Frontal cortex (tissue), 3 donors: ENCODE measurements at regions not wholly inside any gene's neighbourhood (a gene's known extent, or its start where the extent isn't known, plus 50 kb on each side); places are given as distances from the start of the nearest gene placed in this dataset.

Experiments used
- DNase-seq, 2 donors: peaks; one replicate each; pipeline ENCODE4 v3.0.0; 2012; ENCODE audit warnings: low spot score in 2 of 2
- FAIRE-seq: peaks from 2 replicates; lab custom pipeline; 2012; peaks lifted over from hg19 to GRCh38; lab: Jason Lieb, UNC
- donor health status: control.
- donor health status: control.
- donor health status: control.

- FAIRE-seq (no peak), DNase-seq (no peak)
These were observed 131.1 kb upstream of the MYLIP start for GRCh38 chr6:15997586-15998388.

GRCh38 chr6:15996030-15996429 is 132.9 kb upstream of the MYLIP start:
- FAIRE-seq = no peak

GRCh38 chr6:15995493-15995892 is 133.4 kb upstream of the MYLIP start:
- FAIRE-seq = no peak
- no peak for DNase-seq

More at GRCh38 chr6:15996030-15996429, 132.9 kb upstream of the MYLIP start:
- DNase-seq = no peak

- FAIRE-seq (no peak), DNase-seq (no peak)
These were observed 133.9 kb upstream of the MYLIP start for GRCh38 chr6:15994814-15995459.

- DNase-seq (no peak), FAIRE-seq (no peak)
These were observed 135.1 kb upstream of the MYLIP start for GRCh38 chr6:15993716-15994228.

GRCh38 chr6:15990179-15990578 is 138.7 kb upstream of the MYLIP start:
- FAIRE-seq (no peak), DNase-seq (no peak)

GRCh38 chr6:15989397-15989796 is 139.5 kb upstream of the MYLIP start:
- no peak for FAIRE-seq
- DNase-seq = no peak

- no peak for DNase-seq
- no peak for FAIRE-seq
These were observed 141.3 kb upstream of the MYLIP start for GRCh38 chr6:15987569-15987968.

GRCh38 chr6:15986027-15986629 is 142.8 kb upstream of the MYLIP start:
- DNase-seq = no peak
- FAIRE-seq = no peak

- DNase-seq = no peak
- FAIRE-seq = no peak
These were observed 143.4 kb upstream of the MYLIP start for GRCh38 chr6:15985379-15985959.

GRCh38 chr6:15981956-15982355 is 146.9 kb upstream of the MYLIP start:
- no peak for FAIRE-seq
- no peak for DNase-seq

GRCh38 chr6:15980801-15981200 is 148.1 kb upstream of the MYLIP start:
- DNase-seq (no peak), FAIRE-seq (no peak)

GRCh38 chr6:15978426-15978825 is 150.5 kb upstream of the MYLIP start:
- FAIRE-seq (no peak), DNase-seq (no peak)

- no peak for DNase-seq
- no peak for FAIRE-seq
These were observed 151.8 kb upstream of the MYLIP start for GRCh38 chr6:15977050-15977449.

- FAIRE-seq (no peak), DNase-seq (no peak)
These were observed 154.1 kb upstream of the MYLIP start for GRCh38 chr6:15974817-15975216.

- DNase-seq = no peak
- FAIRE-seq = no peak
These were observed 158.4 kb upstream of the MYLIP start for GRCh38 chr6:15970517-15970916.

- DNase-seq (no peak), FAIRE-seq (no peak)
These were observed 159.6 kb upstream of the MYLIP start for GRCh38 chr6:15969236-15969778.

- no peak for FAIRE-seq
- no peak for DNase-seq
These were observed 160.4 kb upstream of the MYLIP start for GRCh38 chr6:15968519-15968918.

GRCh38 chr6:15966000-15966520 is 162.8 kb upstream of the MYLIP start:
- DNase-seq (no peak), FAIRE-seq (no peak)

- FAIRE-seq (no peak), DNase-seq (no peak)
These were observed 166.5 kb upstream of the MYLIP start for GRCh38 chr6:15962449-15962764.
